ENCODE measurements at regions not wholly inside any gene's neighbourhood (a gene's known extent, or its start where the extent isn't known, plus 50 kb on each side); places are given as distances from the start of the nearest gene placed in this dataset.

DNA sequence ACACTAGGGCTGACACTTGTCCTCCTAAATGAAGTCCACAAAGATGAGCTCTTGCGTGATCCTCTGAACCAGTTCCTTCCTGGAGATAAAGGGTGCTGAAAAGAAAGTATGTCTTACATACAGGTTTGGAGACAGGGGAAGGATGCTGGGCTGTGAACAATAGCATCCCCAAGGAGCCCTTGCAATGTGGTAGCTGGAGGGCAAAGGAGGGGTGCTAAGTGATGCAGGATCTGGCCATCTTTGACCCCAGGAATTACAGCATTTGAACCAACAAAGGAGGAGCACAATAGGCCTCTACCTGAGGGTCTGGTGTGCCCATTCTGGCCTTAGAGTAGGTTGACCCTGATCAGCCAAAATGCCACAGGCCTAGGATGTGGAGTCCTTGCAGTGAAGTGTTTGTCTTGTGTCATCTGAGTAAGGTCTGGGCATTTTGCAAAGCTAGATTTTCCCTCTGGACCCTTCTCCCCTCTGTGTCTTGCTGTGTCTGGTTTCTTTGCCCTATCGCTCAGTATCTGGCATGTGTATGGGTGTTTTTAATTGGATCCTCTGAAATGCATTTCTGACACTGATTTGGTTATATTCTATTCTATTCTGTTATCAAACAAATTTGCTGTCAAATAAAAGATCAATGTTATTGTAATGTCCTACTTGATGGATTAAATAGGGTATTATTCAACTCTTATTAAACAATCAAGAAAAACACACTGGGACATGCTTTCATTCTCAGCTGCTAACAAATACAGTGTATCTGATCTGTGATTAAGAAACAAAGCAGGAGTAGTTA is 364.8 kb upstream of the MEIS1 start:
- TF ChIP-seq, protein P1, sequence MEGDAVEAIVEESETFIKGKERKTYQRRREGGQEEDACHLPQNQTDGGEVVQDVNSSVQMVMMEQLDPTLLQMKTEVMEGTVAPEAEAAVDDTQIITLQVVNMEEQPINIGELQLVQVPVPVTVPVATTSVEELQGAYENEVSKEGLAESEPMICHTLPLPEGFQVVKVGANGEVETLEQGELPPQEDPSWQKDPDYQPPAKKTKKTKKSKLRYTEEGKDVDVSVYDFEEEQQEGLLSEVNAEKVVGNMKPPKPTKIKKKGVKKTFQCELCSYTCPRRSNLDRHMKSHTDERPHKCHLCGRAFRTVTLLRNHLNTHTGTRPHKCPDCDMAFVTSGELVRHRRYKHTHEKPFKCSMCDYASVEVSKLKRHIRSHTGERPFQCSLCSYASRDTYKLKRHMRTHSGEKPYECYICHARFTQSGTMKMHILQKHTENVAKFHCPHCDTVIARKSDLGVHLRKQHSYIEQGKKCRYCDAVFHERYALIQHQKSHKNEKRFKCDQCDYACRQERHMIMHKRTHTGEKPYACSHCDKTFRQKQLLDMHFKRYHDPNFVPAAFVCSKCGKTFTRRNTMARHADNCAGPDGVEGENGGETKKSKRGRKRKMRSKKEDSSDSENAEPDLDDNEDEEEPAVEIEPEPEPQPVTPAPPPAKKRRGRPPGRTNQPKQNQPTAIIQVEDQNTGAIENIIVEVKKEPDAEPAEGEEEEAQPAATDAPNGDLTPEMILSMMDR (conservative IDR thresholded peaks at IDR 0.05; ENCODE audit: low read length) = no peak
- no peak for TF ChIP-seq EZH2phosphoT487 (IDR thresholded peaks at IDR 0.05; ENCODE audit: borderline replicate concordance)
- Histone ChIP-seq H3F3A (ENCODE audit: low read depth) (no peaks in the 10 kb centered on the region), H4K20me1 (ENCODE audit: insufficient read depth, low read length, poor library complexity, severe bottlenecking) (no peaks in the 10 kb centered on the region), H3K36me3 (ENCODE audit: insufficient read depth, low read length) (no peaks in the 10 kb centered on the region), H3K79me2 (ENCODE audit: insufficient read depth, low read length) (no peaks in the 10 kb centered on the region), H3K27me3 (ENCODE audit: insufficient read depth, low read length, poor library complexity, severe bottlenecking) (no peaks in the 10 kb centered on the region), H2AFZ (ENCODE audit: low read length) (no peak overlapping the region), H3K9me2 (replicated peaks; ENCODE audit: low read depth, low read length) (no peaks in the 10 kb centered on the region), H3K9ac (ENCODE audit: low read depth, low read length, poor library complexity, severe bottlenecking) (no peak overlapping the region), H3K9me3 (ENCODE audit: insufficient read depth, low read depth, low read length) (no peaks in the 10 kb centered on the region), H3K4me2 (ENCODE audit: low read depth, low read length, poor library complexity, severe bottlenecking) (no peak overlapping the region), H3K4me3 (ENCODE audit: low read length, poor library complexity, severe bottlenecking) (no peak overlapping the region), H3K4me1 (ENCODE audit: insufficient read depth, low read length, poor library complexity, severe bottlenecking) (no peaks in the 10 kb centered on the region)

DNA sequence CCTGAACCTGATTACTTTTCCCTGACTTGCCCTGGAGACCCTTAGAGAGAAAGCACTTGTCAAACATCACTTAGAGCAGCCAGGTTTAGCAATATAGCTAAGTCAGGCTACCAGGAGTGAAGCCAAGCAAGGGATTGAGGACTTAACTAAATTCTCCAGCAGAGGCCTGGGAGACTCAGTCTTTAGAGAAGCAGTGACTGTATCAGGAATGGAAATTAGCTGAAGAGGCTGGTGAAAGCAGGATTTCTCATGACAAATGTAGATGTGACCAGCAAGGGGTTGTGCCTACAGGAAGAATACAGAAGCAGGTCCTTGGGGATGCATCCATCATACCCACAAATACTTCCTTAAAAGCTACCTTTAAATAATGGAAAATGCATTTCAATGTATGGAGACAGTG is 368.9 kb upstream of the MEIS1 start:
- H3K36me3 ChIP-seq (ENCODE audit: insufficient read depth, low read length) = no peaks in the 10 kb centered on the region
- no peaks in the 10 kb centered on the region for H3K4me1 ChIP-seq (ENCODE audit: insufficient read depth, low read length, poor library complexity, severe bottlenecking)
- H2AFZ ChIP-seq (ENCODE audit: low read length) = no peak overlapping the region
- H3K9me3 ChIP-seq (ENCODE audit: insufficient read depth, low read depth, low read length) = no peaks in the 10 kb centered on the region
- H3K9me2 ChIP-seq (replicated peaks; ENCODE audit: low read depth, low read length) = no peaks in the 10 kb centered on the region
- TF ChIP-seq, protein P1 (conservative IDR thresholded peaks at IDR 0.05; ENCODE audit: low read length) = no peak
- TF ChIP-seq EZH2phosphoT487 (IDR thresholded peaks at IDR 0.05; ENCODE audit: borderline replicate concordance) = no peak
- no peaks in the 10 kb centered on the region for H3K79me2 ChIP-seq (ENCODE audit: insufficient read depth, low read length)
- no peaks in the 10 kb centered on the region for H3K27me3 ChIP-seq (ENCODE audit: insufficient read depth, low read length, poor library complexity, severe bottlenecking)
- no peaks in the 10 kb centered on the region for H3F3A ChIP-seq (ENCODE audit: low read depth)
- no peak overlapping the region for H3K4me3 ChIP-seq (ENCODE audit: low read length, poor library complexity, severe bottlenecking)
- H3K4me2 ChIP-seq (ENCODE audit: low read depth, low read length, poor library complexity, severe bottlenecking) = no peak overlapping the region
- H3K9ac ChIP-seq (ENCODE audit: low read depth, low read length, poor library complexity, severe bottlenecking) = no peak overlapping the region
- H4K20me1 ChIP-seq (ENCODE audit: insufficient read depth, low read length, poor library complexity, severe bottlenecking) = no peaks in the 10 kb centered on the region

DNA sequence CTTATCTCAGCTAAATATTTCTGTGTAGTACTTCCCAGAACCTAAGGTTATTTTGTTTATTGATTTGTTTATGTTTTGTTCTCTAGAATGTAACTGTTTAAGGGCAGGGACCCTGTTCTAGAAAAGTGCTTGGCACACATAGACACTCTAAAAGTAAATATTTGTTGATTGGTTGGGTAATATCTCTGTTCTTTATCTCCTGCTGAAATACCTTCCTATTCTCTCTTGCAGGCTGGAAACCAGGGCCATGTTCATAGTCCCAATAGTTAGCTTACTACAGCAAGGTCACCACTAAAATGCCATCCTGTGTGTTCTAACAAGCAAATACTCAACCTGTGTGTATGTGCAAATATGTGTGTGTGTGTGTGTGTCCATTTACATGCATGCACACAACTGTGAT is 375.6 kb upstream of the MEIS1 start:
- no peak overlapping the region for H2AFZ ChIP-seq (ENCODE audit: low read length)
- no peaks in the 10 kb centered on the region for H3K4me1 ChIP-seq (ENCODE audit: insufficient read depth, low read length, poor library complexity, severe bottlenecking)
- TF ChIP-seq EZH2phosphoT487 (IDR thresholded peaks at IDR 0.05; ENCODE audit: borderline replicate concordance) = no peak
- TF ChIP-seq, protein P1 (conservative IDR thresholded peaks at IDR 0.05; ENCODE audit: low read length) = no peak
- no peak overlapping the region for H3K9ac ChIP-seq (ENCODE audit: low read depth, low read length, poor library complexity, severe bottlenecking)
- H3K9me3 ChIP-seq (ENCODE audit: insufficient read depth, low read depth, low read length) = no peaks in the 10 kb centered on the region
- no peaks in the 10 kb centered on the region for H3K79me2 ChIP-seq (ENCODE audit: insufficient read depth, low read length)
- no peaks in the 10 kb centered on the region for H4K20me1 ChIP-seq (ENCODE audit: insufficient read depth, low read length, poor library complexity, severe bottlenecking)
- no peak overlapping the region for H3K4me3 ChIP-seq (ENCODE audit: low read length, poor library complexity, severe bottlenecking)
- no peaks in the 10 kb centered on the region for H3K27me3 ChIP-seq (ENCODE audit: insufficient read depth, low read length, poor library complexity, severe bottlenecking)
- H3K9me2 ChIP-seq (replicated peaks; ENCODE audit: low read depth, low read length) = no peaks in the 10 kb centered on the region
- no peak overlapping the region for H3K4me2 ChIP-seq (ENCODE audit: low read depth, low read length, poor library complexity, severe bottlenecking)
- no peaks in the 10 kb centered on the region for H3K36me3 ChIP-seq (ENCODE audit: insufficient read depth, low read length)
- no peaks in the 10 kb centered on the region for H3F3A ChIP-seq (ENCODE audit: low read depth)

All from Loucy (cell line).